ENCODE measurements at regions not wholly inside any gene's neighbourhood (a gene's known extent, or its start where the extent isn't known, plus 50 kb on each side); places are given as distances from the start of the nearest gene placed in this dataset.

DNA sequence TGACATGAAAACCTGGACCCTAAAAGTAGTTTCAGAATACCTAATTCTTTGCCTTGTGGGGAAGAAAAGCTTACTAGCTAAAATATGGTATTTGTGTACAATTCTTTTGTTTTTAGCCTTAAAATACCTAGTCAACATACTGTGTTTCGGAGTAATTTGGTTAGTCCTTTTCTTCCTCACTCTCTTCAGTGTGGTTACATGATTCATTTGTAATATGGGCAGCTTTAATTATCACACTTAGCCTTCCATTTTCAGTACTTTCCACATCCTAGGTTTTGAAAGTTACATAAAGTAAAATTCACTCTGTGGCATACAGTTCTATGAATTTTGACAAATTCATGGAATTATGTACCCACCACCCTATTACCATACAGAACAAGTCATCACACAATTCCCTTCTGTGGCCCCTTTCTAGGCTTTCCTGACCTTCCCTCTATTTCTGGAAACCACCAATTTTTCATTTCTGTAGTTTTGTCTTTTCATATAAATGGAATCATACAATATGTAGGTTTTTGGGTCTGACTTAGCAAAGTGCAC is 96.2 kb downstream of the EMX2 start:
- no peak for DNase-seq

- no peak for DNase-seq
Observed at GRCh38 chr10:117640406-117640805, 97.9 kb downstream of the EMX2 start.

GRCh38 chr10:117646718-117647117 is 104.2 kb downstream of the EMX2 start:
- DNase-seq, result no peak

- DNase-seq, result no peak
Observed at GRCh38 chr10:117647306-117647705, 104.8 kb downstream of the EMX2 start.

GRCh38 chr10:117651121-117651520 is 108.6 kb downstream of the EMX2 start:
- no peak for DNase-seq

- no peak for DNase-seq
Observed at GRCh38 chr10:117652228-117653169, 110.0 kb downstream of the EMX2 start.

DNA sequence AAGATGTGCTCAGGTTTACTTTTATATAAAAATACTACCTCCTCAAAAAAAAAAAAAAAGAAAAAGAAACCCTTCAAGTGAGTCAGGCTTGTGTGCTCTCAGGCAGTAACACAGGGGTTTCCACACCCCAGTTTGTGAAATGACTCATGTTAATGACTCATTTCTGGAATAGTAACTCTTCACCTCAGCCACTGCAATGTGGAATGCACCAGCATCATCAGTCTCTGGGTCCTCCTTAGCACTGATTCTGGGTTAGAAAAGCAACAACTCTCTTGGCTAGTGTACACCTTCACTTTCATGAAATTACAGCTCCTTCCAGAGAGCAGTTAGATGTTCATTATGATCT is 110.6 kb downstream of the EMX2 start:
- peak; percentile 55 for DNase-seq

GRCh38 chr10:117654105-117654504 is 111.6 kb downstream of the EMX2 start:
- no peak for DNase-seq

DNA sequence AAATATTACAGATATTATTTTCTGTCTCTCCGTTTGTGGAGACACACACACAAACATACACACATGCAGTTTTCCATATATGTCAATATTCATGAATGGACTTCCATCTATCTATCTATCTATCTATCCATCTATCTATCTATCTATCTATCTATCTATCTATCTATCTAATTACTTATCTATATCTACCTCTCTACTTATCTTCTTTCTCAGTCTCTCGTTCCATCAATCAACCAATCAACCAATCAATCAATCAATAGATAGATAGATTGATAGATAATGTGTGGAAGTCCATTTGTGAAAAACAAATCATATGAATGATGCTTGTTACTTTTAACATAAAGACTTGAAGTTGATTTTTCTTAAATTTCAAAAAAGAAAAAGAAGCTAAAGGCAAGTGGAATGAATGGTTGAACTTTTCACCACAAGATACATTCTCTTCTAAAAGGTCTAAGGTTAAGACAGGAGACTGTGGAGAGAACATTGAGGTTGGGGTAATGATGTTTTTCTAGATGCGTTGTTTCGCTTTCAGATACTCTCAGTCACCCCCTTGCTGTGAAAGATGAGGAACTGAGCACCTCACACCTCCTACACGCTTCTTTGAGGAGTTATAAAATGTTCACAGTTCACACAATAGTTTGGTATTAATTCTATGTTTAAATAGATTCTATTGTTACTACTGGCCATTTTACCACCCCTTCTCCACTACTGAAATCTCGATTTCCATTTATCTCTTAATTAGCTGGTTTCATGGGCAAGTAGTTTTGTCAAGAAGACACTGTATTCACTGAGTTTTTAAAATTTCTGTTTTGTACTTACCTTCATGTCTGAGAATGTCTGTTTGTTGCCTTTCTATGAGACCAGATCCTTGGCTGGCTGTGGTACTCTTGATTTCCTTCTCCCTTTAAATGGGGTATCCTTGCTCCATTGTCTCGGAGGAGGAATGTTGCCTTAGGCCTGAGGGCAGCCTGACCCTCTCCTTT is 114.1 kb downstream of the EMX2 start:
- DNase-seq, result peak; percentile 21

DNA sequence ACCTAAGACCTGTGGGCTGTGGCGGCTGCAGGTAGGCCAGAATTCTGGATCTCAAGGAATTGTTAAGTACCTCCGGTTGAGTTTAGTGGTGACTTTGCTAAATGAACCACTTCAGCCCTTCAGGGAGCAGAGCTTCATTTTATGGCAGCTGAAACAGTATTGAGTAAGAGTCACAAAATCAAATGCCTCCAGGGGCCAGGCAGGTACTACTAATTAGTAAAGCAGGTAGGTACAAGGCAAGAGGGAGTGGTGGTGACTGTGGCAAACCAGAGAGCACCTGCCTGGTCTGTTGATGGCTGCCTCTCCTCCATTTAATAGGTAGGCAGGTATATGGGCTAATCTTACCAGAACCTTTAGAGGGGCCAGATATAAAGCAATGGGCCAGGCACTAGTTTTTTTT is 118.8 kb downstream of the EMX2 start:
- DNase-seq, result no peak

DNA sequence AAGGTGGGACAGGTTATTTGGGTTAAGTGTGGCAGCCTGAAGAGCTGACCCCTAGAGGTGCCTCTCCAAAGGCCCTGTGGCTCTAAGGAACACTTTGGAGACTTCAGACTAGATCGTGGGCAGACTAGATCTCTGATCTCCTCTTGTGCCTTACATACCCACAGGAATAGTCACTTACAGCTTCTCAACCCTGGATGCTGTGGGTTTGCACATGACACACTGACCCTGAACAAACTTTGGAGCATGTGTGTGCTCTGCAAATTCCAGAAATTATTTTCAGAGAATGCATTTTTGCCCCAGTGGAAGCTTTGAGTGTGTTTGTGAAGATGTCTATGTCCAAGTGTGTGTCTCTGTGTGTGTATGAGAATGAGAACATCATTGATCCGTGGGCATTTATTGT is 119.6 kb downstream of the EMX2 start:
- DNase-seq, result no peak

GRCh38 chr10:117662751-117663540 is 120.4 kb downstream of the EMX2 start:
- DNase-seq, result no peak

GRCh38 chr10:117663750-117664149 is 121.2 kb downstream of the EMX2 start:
- peak; percentile 24 for DNase-seq

- DNase-seq, result no peak
Observed at GRCh38 chr10:117664288-117664687, 121.7 kb downstream of the EMX2 start.

GRCh38 chr10:117666166-117666565 is 123.6 kb downstream of the EMX2 start:
- DNase-seq, result no peak

GRCh38 chr10:117666965-117667364 is 124.4 kb downstream of the EMX2 start:
- DNase-seq, result no peak

GRCh38 chr10:117667831-117668230 is 125.3 kb downstream of the EMX2 start:
- no peak for DNase-seq

DNA sequence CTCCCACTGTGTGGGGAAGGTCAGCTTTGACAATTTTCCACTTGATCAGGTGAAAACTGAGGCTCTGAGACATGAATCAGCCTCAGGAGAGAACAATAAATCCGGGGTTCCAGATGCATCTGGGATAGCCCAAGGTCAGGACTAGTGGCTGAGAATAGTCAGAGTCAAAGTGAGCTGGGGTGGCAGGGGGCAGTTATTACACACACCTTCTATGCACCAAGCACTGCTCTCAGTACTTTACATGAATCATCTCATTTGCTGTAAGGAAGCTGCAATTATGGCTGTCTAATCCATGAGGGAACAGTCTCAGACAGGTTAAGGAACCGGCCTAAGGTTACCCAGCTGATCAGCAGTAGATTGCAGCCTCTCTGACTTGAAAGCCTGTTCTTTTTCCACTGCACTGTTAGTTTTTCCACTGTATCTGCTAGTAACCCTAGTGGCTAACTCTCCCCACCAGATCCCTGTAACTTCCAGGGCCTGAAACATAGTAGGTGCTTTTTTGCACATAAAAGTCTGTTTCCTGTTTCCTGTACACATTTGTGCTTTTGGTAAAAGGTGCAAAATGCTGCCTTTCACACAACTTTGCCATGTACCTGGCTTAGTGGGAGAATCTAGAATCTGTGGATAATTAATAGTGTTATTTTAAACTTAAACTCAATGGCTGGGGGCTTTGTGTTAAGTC is 125.9 kb downstream of the EMX2 start:
- no peak for DNase-seq

GRCh38 chr10:117669122-117669521 is 126.6 kb downstream of the EMX2 start:
- no peak for DNase-seq

GRCh38 chr10:117670116-117670904 is 127.8 kb downstream of the EMX2 start:
- DNase-seq, result no peak
